ENCODE measurements at regions not wholly inside any gene's neighbourhood (a gene's known extent, or its start where the extent isn't known, plus 50 kb on each side); places are given as distances from the start of the nearest gene placed in this dataset.

DNA sequence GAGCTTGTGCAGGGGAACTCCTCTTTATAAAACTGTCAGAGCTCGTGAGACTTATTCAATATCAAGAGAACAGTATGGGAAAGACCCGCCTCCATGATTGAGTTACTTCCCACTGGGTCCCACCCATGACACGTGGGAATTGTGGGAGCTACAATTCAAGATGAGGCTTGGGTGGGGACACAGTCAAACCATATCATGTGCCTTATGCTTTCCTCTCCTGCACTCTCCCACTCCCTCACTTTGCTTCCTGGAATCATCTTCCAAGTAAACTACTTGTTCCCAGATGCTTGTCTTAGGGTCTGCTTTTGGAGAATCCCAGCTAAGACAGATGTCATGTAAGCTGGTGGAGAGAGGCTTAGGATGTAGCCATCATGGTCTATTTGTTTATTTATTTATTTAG is 271.2 kb downstream of the HAPSTR1 start:
- H3K27me3 ChIP-seq (ENCODE audit: control insufficient read depth, insufficient read depth, low read length, poor library complexity, severe bottlenecking) = no peaks in the 10 kb centered on the region
- WGBS, 2 experiments = 87 to 89% methylated on average over 3 of the region's 3 CpGs
- no peak overlapping the region for H3K27ac ChIP-seq (ENCODE audit: insufficient read depth, low read depth, low read length, poor library complexity, severe bottlenecking)
- H3K4me3 ChIP-seq (ENCODE audit: insufficient read depth, low read depth, low read length) = no peak overlapping the region
- no peaks in the 10 kb centered on the region for H3K4me1 ChIP-seq (ENCODE audit: control insufficient read depth, insufficient read depth, low read length)
- H3K36me3 ChIP-seq (ENCODE audit: control insufficient read depth, insufficient read depth, low read length) = no peaks in the 10 kb centered on the region
- no peaks in the 10 kb centered on the region for H3K9me3 ChIP-seq (ENCODE audit: control insufficient read depth, low read length)

DNA sequence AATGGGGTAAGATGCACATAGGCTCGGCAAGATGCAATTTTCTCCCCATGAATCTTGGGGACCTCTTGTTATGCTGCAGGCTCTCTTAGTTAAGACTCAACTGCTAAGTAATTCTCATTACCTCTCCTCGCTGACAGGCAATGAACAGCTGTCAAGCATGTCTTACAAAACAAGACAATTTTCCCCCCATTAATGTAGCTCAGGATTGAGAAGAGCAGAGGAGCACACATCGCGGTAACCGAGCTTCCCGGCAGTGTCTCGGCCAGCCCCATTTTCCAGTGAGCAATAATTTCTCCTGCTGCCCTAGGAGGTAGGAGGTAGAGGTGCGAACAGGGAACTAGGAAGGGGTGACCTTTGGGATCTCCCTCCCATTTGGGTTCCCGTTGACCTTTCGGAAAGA is 272.1 kb downstream of the HAPSTR1 start:
- no peaks in the 10 kb centered on the region for H3K9me3 ChIP-seq (ENCODE audit: control insufficient read depth, low read length)
- H3K4me3 ChIP-seq (ENCODE audit: insufficient read depth, low read depth, low read length) = no peak overlapping the region
- H3K36me3 ChIP-seq (ENCODE audit: control insufficient read depth, insufficient read depth, low read length) = no peaks in the 10 kb centered on the region
- WGBS, 2 experiments = 93 to 95% methylated on average over 10 of the region's 10 CpGs
- no peaks in the 10 kb centered on the region for H3K27me3 ChIP-seq (ENCODE audit: control insufficient read depth, insufficient read depth, low read length, poor library complexity, severe bottlenecking)
- H3K4me1 ChIP-seq (ENCODE audit: control insufficient read depth, insufficient read depth, low read length) = no peaks in the 10 kb centered on the region
- no peak overlapping the region for H3K27ac ChIP-seq (ENCODE audit: insufficient read depth, low read depth, low read length, poor library complexity, severe bottlenecking)

DNA sequence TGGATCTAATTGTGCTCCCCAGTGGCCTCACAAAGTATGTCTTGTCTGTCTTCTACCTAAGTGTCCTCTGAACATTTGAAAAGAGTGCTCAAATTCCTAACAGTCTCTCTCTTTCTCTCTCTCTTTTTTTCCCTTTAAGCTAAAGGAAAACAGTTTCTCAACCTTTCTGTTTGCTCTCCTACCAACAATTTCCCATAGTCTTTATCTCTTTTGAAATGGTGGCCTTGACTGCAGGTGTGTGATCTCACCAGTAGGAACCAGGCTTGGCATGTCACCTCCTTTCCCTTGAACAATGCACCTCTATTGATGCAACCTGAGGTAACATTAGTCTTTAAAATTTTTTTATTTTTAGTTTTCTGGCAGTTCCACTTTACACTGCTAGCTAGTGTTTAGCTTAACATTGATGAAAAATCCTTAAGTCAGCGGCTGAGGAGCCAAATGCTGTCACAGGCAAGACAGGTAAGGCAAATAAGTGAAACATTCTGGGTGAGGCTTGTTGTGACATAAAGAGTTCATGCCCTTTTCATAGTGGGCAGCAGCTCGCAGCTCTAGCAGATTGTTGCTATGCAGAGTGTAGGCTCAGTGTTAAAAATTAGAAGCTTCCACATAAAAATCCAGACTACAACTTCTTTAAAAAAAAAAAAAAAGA is 273.4 kb downstream of the HAPSTR1 start:
- H3K4me1 ChIP-seq (ENCODE audit: control insufficient read depth, insufficient read depth, low read length) = no peaks in the 10 kb centered on the region
- H3K9me3 ChIP-seq (ENCODE audit: control insufficient read depth, low read length) = no peaks in the 10 kb centered on the region
- H3K4me3 ChIP-seq (ENCODE audit: insufficient read depth, low read depth, low read length) = no peak overlapping the region
- no peaks in the 10 kb centered on the region for H3K36me3 ChIP-seq (ENCODE audit: control insufficient read depth, insufficient read depth, low read length)
- 95 to 97% methylated on average over 1 to 2 of the region's 2 CpGs for WGBS, 2 experiments
- H3K27me3 ChIP-seq (ENCODE audit: control insufficient read depth, insufficient read depth, low read length, poor library complexity, severe bottlenecking) = no peaks in the 10 kb centered on the region
- H3K27ac ChIP-seq (ENCODE audit: insufficient read depth, low read depth, low read length, poor library complexity, severe bottlenecking) = no peak overlapping the region

DNA sequence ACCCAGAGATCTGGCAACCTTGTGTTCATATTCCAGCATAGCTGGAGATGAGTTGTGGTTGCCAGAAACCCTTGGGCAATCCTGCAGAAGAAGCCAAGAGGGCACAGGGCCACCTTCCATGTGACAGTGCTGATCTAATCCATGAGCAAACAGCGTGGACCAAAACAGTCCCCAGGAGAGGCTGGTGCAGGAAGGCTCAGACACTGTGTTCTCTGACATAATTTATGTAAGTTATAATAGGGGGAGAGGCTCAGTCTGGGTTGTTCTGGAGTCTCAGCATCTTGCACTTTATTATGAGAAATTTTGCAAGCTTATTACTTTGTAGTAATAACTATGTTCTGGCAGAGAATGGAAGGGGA is 273.9 kb downstream of the HAPSTR1 start:
- 85 to 94% methylated on average over 1 of the region's 1 CpG for WGBS, 2 experiments
- H3K36me3 ChIP-seq (ENCODE audit: control insufficient read depth, insufficient read depth, low read length) = no peaks in the 10 kb centered on the region
- peaks cover 5% of the 10 kb centered on the region for H3K4me1 ChIP-seq (ENCODE audit: control insufficient read depth, insufficient read depth, low read length)
- H3K4me3 ChIP-seq (ENCODE audit: insufficient read depth, low read depth, low read length) = no peak overlapping the region
- H3K9me3 ChIP-seq (ENCODE audit: control insufficient read depth, low read length) = no peaks in the 10 kb centered on the region
- H3K27me3 ChIP-seq (ENCODE audit: control insufficient read depth, insufficient read depth, low read length, poor library complexity, severe bottlenecking) = no peaks in the 10 kb centered on the region
- H3K27ac ChIP-seq (ENCODE audit: insufficient read depth, low read depth, low read length, poor library complexity, severe bottlenecking) = no peak overlapping the region

DNA sequence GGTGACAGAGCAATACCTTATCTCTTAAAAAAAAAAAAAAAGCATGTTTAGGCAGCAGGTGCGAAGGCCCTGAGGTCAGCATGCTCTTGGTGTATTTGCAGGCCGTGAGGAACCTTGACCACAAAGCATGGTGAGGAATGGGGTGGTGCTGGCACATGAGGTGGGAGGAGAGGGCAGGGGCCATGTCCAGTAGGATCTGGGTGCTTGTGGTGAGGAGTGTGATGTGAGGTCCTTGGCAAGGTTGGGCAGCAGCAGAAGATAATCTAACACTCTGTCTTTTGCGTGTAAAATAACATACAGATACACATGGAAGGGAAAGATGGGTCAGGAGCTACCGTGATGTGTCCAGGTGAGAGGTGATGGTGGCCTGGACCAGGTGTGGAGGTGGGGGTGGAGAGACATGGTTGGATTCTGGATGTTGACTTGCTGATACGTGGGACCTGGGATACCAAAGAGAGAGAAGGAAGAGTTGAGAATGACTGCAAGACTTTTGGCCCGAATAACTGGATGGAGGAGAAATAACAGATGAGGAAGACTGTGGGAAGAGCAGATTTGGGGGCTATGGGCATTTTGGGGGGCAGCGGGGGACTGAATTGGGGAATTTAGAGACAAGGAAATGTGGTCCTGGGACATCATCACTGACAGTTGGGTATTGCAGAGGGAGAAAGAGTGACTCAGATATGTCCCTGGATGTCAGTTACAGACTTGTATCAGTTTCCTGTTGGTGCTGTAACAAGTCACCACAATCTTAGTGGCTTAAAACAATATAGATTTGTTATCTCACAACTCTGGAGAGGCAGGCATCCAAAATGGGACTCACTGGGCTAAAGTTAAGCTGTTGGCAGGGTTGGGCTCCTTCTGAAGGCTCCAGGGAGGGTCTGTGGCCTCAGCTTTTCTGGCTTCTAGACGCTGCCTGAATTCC is 274.9 kb downstream of the HAPSTR1 start:
- Histone ChIP-seq H3K27ac (ENCODE audit: insufficient read depth, low read depth, low read length, poor library complexity, severe bottlenecking) (no peak overlapping the region), H3K36me3 (ENCODE audit: control insufficient read depth, insufficient read depth, low read length) (no peaks in the 10 kb centered on the region), H3K4me3 (ENCODE audit: insufficient read depth, low read depth, low read length) (no peak overlapping the region), H3K9me3 (ENCODE audit: control insufficient read depth, low read length) (no peaks in the 10 kb centered on the region), H3K4me1 (ENCODE audit: control insufficient read depth, insufficient read depth, low read length) (peaks cover 5% of the 10 kb centered on the region), H3K27me3 (ENCODE audit: control insufficient read depth, insufficient read depth, low read length, poor library complexity, severe bottlenecking) (no peaks in the 10 kb centered on the region)
- WGBS, 2 experiments = 89 to 90% methylated on average over 8 of the region's 8 CpGs

DNA sequence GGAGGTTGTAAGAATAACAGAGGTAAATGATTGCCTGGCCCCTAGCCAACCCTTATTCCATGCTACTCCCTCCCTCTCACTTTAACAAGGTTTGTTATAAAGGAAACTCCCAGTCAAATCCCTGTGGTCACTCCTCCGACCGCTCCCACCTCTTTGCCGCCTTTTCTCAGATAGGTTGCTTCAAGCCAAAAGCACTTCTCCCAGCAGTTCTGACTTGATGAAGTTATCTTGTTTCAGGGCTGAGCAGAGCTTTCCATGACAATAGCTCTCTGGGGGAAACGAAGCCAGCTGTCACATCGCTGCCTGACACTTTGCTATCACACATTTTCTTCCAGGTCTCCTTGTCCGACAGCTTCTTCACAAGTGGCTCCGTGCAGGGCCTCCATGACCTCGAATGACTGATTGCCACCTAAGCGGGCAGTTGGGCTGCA is 278.6 kb downstream of the HAPSTR1 start:
- Histone ChIP-seq H3K4me3 (ENCODE audit: insufficient read depth, low read depth, low read length) (no peak overlapping the region), H3K27me3 (ENCODE audit: control insufficient read depth, insufficient read depth, low read length, poor library complexity, severe bottlenecking) (no peaks in the 10 kb centered on the region), H3K27ac (ENCODE audit: insufficient read depth, low read depth, low read length, poor library complexity, severe bottlenecking) (no peak overlapping the region), H3K36me3 (ENCODE audit: control insufficient read depth, insufficient read depth, low read length) (no peaks in the 10 kb centered on the region), H3K9me3 (ENCODE audit: control insufficient read depth, low read length) (no peaks in the 10 kb centered on the region), H3K4me1 (ENCODE audit: control insufficient read depth, insufficient read depth, low read length) (peaks cover 5% of the 10 kb centered on the region)
- 34 to 45% methylated on average over 9 of the region's 9 CpGs for WGBS, 2 experiments

DNA sequence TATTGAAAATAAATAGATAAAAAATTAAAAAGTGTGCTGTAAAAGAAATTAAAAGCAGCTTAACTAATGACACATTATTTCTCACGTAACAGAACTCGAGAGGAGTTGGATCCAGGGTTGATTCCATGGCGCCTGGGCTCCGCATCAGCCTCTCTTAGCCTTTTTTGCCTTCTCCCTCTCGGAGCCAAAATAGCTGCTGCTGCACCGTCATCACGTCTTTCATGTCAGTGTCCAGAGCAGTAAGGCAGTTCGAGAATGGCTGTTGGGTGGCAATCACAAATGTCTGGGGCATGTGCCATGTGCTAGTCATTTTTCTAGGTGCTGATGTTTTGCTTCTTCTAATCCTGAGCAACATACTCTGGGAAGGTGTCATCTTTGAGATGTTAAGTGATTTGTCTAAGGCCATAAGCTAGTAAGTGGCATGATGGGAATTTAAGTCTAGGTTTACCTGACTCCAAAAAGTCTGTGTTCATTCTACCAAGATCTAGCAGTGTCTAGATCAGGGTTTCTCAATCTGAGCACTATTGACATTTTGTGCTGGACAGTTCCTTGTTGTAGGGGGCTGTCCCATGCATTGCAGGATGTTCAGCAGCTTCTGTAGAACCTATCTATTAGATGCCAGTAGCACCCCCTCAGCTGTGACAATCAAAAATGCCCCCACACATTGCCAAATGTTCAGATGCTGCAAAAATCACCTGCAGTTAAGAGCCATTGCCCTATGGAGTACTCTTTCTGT is 280.4 kb downstream of the HAPSTR1 start:
- H3K9me3 ChIP-seq (ENCODE audit: control insufficient read depth, low read length) = no peaks in the 10 kb centered on the region

DNA sequence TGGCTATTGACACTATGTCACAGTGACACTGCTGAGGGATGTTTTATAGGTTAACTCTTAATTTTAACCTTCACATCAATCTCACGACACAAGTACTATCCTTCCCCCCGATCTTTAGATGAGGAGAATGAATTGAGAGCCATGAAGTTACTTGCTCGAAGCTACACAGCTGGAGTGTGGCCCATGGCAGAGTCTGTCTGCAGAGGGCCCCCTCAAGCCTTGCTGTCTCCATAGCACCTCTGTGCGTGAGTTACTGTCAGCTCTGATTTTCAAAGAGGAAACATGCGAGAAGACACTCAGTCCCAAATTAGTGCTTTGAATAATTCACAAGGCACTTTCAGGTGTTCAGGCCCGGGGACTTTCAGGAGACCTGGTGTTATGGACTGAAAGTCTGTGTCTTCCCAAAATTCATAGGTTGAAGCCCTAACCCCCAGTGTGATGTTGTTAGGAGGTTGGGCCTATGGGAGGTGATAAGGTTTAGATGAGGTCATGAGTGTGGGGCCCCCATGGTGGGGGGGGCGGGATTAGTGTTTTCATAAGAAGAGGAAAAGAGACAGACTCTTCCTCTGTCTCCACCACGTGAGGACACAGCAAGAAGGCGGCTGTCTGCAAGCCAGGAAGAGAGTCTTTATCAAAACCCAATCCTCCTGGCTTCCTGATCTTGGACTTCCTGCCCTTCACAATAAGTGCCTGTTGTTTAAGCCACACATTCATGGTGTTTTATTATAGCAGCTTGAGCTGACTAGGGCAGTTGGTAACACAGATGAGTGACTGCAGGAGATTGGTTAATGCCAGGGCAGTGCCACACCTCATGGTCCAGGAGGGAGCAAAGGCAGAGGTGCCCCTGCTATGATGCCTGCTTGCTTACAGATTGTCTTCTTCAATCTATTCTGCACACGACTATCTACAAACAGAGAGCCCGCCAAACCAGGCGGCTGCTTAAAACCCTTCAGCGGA is 281.8 kb downstream of the HAPSTR1 start:
- 75 to 78% methylated on average over 13 of the region's 13 CpGs for WGBS, 2 experiments
- Histone ChIP-seq H3K27me3 (ENCODE audit: control insufficient read depth, insufficient read depth, low read length, poor library complexity, severe bottlenecking) (no peaks in the 10 kb centered on the region), H3K9me3 (ENCODE audit: control insufficient read depth, low read length) (no peaks in the 10 kb centered on the region), H3K4me3 (ENCODE audit: insufficient read depth, low read depth, low read length) (no peak overlapping the region), H3K4me1 (ENCODE audit: control insufficient read depth, insufficient read depth, low read length) (peaks cover 5% of the 10 kb centered on the region), H3K36me3 (ENCODE audit: control insufficient read depth, insufficient read depth, low read length) (no peaks in the 10 kb centered on the region), H3K27ac (ENCODE audit: insufficient read depth, low read depth, low read length, poor library complexity, severe bottlenecking) (no peak overlapping the region)

More for the DNA sequence above, 280.4 kb downstream of the HAPSTR1 start:
- 95% methylated on average over 8 of the region's 8 CpGs for WGBS, 2 experiments
- H3K27ac ChIP-seq (ENCODE audit: insufficient read depth, low read depth, low read length, poor library complexity, severe bottlenecking) = no peak overlapping the region
- no peak overlapping the region for H3K4me3 ChIP-seq (ENCODE audit: insufficient read depth, low read depth, low read length)
- H3K4me1 ChIP-seq (ENCODE audit: control insufficient read depth, insufficient read depth, low read length) = peaks cover 5% of the 10 kb centered on the region
- H3K27me3 ChIP-seq (ENCODE audit: control insufficient read depth, insufficient read depth, low read length, poor library complexity, severe bottlenecking) = no peaks in the 10 kb centered on the region
- no peaks in the 10 kb centered on the region for H3K36me3 ChIP-seq (ENCODE audit: control insufficient read depth, insufficient read depth, low read length)

DNA sequence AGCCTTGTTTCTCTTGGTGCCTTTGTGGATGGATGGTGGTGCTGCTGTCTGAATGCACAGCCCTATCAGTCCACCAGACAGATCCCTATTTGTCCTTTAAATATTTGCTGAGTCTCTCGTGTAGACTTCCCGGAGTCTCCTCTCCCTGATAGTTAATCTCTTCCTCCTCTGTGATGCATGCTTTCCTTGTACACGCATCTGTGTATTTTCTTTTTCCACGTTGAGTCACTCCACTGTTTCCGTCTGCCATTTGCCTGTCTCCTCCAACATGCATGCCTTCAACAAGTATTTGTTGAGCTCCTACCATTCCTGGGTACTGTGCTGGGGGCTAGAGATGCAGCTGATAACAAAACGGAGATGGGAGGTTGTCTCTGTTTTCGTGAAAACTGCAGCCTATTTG is 282.6 kb downstream of the HAPSTR1 start:
- Histone ChIP-seq H3K36me3 (ENCODE audit: control insufficient read depth, insufficient read depth, low read length) (no peaks in the 10 kb centered on the region), H3K27ac (ENCODE audit: insufficient read depth, low read depth, low read length, poor library complexity, severe bottlenecking) (no peak overlapping the region), H3K4me1 (ENCODE audit: control insufficient read depth, insufficient read depth, low read length) (peaks cover 5% of the 10 kb centered on the region), H3K9me3 (ENCODE audit: control insufficient read depth, low read length) (no peaks in the 10 kb centered on the region), H3K27me3 (ENCODE audit: control insufficient read depth, insufficient read depth, low read length, poor library complexity, severe bottlenecking) (no peaks in the 10 kb centered on the region), H3K4me3 (ENCODE audit: insufficient read depth, low read depth, low read length) (no peak overlapping the region)
- WGBS, 2 experiments = 94 to 98% methylated on average over 7 of the region's 7 CpGs

Data from ectodermal cell (in vitro differentiated cells).